Dermis blood vessel endothelial cell (primary cell): ENCODE measurements at regions not wholly inside any gene's neighbourhood (a gene's known extent, or its start where the extent isn't known, plus 50 kb on each side); places are given as distances from the start of the nearest gene placed in this dataset.

Experiments
- DNase-seq: peaks from one replicate; pipeline ENCODE4 v3.0.0; 2010

GRCh38 chr4:96189761-96190160 lies 349.9 kb downstream of the PDHA2 start:
- DNase-seq: no peak

GRCh38 chr4:96193061-96193460 lies 353.2 kb downstream of the PDHA2 start:
- no peak for DNase-seq

GRCh38 chr4:96194993-96195392 lies 355.1 kb downstream of the PDHA2 start:
- DNase-seq: no peak

GRCh38 chr4:96205143-96205936 lies 365.4 kb downstream of the PDHA2 start:
- no peak for DNase-seq

DNA sequence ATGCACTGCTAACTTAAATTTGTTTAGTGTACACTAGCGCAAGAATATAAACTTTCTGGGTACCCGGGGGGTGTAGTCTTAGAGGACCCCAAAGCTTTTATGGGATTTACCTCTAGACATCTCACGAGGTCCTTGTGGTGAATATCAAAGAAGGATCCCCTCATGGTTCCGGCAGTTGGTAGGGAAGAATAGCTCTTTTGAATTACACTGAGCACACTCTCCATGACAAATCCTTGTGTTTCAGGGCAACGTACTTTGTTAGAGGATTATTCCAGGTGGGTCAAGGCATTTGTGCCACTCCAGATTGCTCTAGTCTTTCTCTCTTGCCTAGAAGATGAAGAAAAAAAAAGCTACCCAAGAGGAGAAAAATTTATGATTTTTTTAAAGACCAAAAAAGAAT lies 387.6 kb downstream of the PDHA2 start:
- no peak for DNase-seq

- DNase-seq: no peak
Observed at GRCh38 chr4:96228463-96228862, 388.6 kb downstream of the PDHA2 start.

- DNase-seq: no peak
Observed at GRCh38 chr4:96240041-96240440, 400.1 kb downstream of the PDHA2 start.

GRCh38 chr4:96241819-96242218 lies 401.9 kb downstream of the PDHA2 start:
- DNase-seq: no peak

DNA sequence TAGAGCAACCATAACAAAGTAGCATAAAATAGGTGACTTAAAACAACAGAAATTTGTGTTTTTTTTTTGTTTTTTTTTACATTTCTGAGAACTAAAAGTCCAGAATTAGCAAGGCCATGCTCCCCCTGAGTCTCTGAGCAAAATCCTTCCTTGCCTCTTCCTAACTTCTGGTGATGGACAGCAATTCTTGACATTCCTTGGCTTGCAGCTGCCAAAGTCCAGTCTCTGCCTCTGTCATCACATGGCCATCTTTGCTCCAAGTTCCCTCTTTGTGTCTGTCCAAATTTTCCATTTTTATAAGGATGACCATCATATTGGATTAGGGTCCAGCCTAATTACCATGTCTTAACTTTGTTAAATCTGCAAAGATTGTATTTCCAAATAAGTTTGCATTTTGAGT lies 407.2 kb downstream of the PDHA2 start:
- no peak for DNase-seq

DNA sequence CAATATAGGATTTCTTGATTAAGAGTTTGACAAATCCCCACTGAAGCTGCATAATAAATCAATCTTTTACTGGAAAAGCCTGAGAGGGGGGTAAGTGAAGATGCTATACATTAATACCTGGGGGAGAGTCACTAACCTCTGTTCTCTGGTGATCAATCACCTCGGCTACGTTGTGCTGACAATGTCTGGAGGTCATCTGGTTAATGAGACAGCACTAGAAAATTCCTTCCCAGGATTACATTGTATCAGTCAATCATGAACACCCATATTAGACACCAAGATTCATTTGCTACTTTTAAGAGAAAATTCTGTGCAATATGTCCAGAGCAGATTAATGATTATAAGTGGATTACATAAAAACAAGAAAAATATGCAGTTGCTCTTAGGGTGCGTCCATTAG lies 408.3 kb downstream of the PDHA2 start:
- no peak for DNase-seq

DNA sequence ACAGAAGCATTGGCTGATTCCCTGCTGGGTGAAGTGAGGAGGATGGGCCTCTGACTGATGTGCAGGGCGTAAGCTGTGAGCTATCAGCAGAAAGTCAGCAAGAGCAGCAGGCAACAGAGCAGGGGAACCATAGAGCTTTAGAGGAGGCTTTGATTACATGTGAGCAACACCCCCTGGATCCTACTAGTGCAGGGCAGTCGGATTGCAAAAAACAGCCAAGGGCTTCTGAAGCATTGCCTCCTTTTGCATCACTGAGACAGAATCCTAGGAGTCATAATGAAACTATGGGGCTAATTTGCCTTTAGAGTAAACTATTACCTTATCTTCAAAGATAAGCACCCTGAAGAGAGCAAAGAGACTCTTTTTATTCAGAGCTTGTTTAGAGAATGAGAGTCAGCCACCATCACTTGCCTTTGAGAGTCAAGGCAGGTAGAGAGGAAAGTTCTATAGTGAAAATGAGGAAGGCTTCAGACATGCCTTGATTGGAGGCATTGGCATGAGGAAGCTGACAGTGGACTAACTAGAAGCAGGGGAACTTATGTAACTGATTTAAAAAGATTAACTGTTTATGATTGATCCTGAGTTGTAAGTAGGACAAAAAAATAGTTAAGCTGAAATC lies 420.3 kb downstream of the PDHA2 start:
- no peak for DNase-seq

DNA sequence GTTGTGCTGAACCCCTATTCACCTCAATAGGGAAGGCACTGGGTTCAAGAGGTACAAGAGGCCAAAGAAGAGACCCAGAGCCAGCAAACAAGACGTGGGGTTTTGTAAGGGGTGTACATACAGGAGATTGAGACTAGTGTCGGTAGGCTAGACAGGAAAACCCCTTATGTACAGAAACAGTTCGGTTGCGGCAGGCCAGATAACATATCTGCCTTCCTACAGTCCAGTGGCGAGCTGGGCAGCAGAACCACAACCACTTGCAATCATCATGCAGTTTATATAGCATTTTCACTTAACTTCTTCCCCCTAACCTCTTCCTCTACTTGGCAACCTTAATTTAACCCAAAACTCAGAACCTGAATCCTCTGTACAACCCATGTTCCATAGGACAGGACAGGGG lies 422.2 kb downstream of the PDHA2 start:
- DNase-seq: no peak

DNA sequence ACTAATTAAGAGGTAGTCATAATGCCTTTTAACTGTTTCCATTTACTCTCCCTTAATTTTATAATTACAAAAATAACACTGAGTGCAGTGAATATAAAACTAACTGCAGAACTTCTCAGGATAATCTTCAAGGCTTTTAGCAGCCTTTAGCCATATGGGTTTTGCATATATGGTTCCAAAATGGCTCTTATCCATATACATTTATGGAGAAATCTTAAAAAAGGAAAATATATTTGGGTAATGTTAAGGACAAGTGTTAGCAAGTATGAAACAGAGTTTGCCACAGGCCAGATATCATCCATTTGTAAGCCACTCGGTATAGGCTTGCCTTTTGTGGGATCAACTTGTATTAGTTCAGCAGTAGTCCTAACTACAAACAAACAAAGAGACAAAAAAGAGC lies 423.4 kb downstream of the PDHA2 start:
- no peak for DNase-seq

- no peak for DNase-seq
Observed at GRCh38 chr4:96264941-96265463, 425.1 kb downstream of the PDHA2 start.

- DNase-seq: no peak
Observed at GRCh38 chr4:96293806-96294205, 453.9 kb downstream of the PDHA2 start.

GRCh38 chr4:96295143-96295741 lies 455.3 kb downstream of the PDHA2 start:
- no peak for DNase-seq

DNA sequence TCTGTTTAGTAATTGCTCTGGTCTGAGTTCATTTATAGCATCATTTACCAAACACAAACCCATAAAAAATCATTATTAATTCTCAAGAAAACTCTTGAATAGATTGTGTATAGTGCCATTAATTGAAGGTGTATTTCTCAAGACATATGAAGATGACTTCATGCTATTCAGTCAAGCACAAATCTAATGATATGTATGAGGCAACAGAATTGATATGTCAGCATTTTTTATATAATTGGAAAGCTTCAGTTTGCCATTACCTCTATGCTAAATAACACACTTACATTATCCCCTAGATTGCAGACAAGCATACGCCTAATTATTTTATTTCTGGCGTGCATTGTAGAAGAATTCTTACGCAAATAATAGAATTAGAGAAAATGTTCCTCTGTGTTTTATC lies 461.8 kb downstream of the PDHA2 start:
- no peak for DNase-seq

GRCh38 chr4:96305030-96305429 lies 465.1 kb downstream of the PDHA2 start:
- no peak for DNase-seq

DNA sequence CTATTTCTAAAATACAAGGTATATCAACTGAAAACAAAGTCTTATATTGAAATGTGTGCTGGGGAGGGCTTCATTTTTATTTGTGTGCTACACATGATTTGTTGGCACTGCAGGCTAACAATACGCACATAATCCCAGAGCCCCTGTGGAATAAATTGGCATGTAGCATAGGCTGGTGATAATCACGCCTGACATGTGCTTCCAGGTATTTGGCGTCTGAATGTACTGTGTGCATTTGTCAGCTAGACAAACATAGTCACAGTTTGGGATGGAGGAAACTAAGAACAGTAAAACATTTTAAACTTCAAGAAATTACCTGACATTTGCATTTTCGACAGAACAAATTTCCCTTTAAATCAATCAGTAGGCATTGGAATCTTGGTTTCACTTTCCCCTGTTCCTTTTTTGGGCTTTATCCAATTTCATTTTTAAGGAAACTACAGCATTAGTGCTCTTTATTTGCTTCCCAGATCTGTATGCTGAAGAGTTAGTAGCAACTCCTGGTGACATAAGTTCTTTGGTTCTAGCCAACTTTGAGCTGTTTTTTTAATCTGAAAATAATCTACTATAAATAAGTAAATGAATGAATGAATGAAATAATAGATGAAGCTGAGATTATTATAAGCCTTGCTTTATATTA lies 472.3 kb downstream of the PDHA2 start:
- DNase-seq: no peak

- no peak for DNase-seq
Observed at GRCh38 chr4:96315815-96316214, 475.9 kb downstream of the PDHA2 start.

GRCh38 chr4:96316776-96317175 lies 476.9 kb downstream of the PDHA2 start:
- DNase-seq: no peak

GRCh38 chr4:96317891-96318290 lies 478.0 kb downstream of the PDHA2 start:
- no peak for DNase-seq

- no peak for DNase-seq
Observed at GRCh38 chr4:96326846-96327245, 487.0 kb downstream of the PDHA2 start.
